ENCODE measurements at regions not wholly inside any gene's neighbourhood (a gene's known extent, or its start where the extent isn't known, plus 50 kb on each side); places are given as distances from the start of the nearest gene placed in this dataset.

DNA sequence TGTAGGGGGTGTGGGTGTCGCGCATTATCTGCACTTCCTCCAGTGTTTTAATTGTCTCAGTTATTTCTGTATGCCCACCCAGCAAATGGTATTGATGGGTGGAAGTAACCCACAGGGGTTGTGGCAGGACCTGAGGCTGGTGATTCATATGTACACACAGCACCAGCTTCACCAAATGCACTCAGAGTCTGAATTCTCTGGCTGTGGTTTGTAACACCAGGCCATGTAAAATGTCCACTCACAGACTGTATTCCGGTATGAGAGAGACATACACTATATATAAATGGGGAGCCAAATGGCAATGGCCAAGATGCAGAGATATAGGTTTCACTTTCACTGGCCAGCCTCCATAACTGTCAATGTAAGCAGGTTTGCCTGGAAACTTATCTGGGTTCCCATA lies 76.3 kb upstream of the FBXL4 start:
- no peak for TF ChIP-seq FOXK2 (IDR thresholded peaks at IDR 0.05)
- TF ChIP-seq ELF4 (IDR thresholded peaks at IDR 0.05), result no peak
- TF ChIP-seq FOXM1 (IDR thresholded peaks at IDR 0.05; ENCODE audit: borderline replicate concordance), result no peak
- TF ChIP-seq ARNT (IDR thresholded peaks at IDR 0.05), result no peak
- TF ChIP-seq TARDBP (IDR thresholded peaks at IDR 0.05), result no peak
- TF ChIP-seq HDGF (IDR thresholded peaks at IDR 0.05; ENCODE audit: borderline replicate concordance), result no peak
- no peak for TF ChIP-seq FOXA1 (IDR thresholded peaks at IDR 0.05)
- no peak for TF ChIP-seq BHLHE40 (IDR thresholded peaks at IDR 0.05; ENCODE audit: borderline replicate concordance)
- TF ChIP-seq SUZ12 (IDR thresholded peaks at IDR 0.05), result no peak
- TF ChIP-seq SP1 (IDR thresholded peaks at IDR 0.05), result no peak
- no peak for TF ChIP-seq L3MBTL2 (conservative IDR thresholded peaks at IDR 0.05)
